OCI-LY1 (cell line): ENCODE measurements at regions not wholly inside any gene's neighbourhood (a gene's known extent, or its start where the extent isn't known, plus 50 kb on each side); places are given as distances from the start of the nearest gene placed in this dataset.

Experiments
- EZH2 ChIP-seq: fragments of 200-600 bp; sonication (generic), shearing (Covaris generic); IDR thresholded peaks from 2 replicates; pipeline ENCODE4 v1.8.0; 2017; ENCODE audit warnings: borderline replicate concordance, mixed run types, mild to moderate bottlenecking, antibody characterized with exemption, low read length, moderate library complexity, mixed read lengths
- TF ChIP-seq, protein P1 (sequence below): fragments of 200-600 bp; sonication (generic), shearing (Covaris generic); IDR thresholded peaks from 2 replicates; pipeline ENCODE4 v1.5.1; 2017; ENCODE audit warnings: mild to moderate bottlenecking, antibody characterized with exemption, low read length, moderate library complexity, mixed read lengths

DNA sequence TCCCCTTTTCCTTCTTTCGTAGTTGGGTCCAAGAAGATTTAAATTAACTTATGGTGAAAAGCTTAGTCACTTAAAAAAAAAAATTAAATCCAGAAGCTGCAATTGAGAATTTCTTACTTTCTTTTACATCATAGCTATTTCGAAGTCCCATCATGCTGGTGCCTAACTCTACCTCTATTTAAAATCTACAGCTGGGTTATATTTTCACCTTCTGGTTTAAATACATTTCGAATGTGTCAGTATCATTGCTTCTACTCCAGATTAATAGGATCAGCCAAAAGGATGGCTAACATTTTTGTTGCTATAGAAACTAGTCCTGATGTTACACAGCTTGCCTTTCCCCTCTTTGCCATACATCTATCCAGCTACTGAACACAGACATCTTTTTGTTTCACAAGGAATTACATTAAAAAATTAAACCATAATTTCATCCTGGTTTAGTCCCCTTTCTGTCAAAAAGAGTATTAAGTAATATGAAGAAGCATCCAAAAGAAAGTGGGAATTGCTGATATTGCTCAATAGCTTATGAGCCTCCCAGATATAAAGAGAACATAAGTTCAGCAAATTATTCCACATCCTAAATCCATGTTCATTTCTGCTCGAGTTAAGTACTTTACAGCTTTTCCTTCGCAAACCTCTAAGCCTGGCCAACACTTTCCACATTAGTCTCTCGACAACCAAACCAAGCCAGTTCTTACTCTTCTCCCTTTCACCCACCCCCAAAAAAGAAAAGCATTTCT lies 396.7 kb upstream of the DAB1 start:
- TF ChIP-seq, protein P1, sequence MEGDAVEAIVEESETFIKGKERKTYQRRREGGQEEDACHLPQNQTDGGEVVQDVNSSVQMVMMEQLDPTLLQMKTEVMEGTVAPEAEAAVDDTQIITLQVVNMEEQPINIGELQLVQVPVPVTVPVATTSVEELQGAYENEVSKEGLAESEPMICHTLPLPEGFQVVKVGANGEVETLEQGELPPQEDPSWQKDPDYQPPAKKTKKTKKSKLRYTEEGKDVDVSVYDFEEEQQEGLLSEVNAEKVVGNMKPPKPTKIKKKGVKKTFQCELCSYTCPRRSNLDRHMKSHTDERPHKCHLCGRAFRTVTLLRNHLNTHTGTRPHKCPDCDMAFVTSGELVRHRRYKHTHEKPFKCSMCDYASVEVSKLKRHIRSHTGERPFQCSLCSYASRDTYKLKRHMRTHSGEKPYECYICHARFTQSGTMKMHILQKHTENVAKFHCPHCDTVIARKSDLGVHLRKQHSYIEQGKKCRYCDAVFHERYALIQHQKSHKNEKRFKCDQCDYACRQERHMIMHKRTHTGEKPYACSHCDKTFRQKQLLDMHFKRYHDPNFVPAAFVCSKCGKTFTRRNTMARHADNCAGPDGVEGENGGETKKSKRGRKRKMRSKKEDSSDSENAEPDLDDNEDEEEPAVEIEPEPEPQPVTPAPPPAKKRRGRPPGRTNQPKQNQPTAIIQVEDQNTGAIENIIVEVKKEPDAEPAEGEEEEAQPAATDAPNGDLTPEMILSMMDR: no peak
- TF ChIP-seq EZH2: no peak
